Stimulated activated naive CD8-positive, alpha-beta T cell treated with anti-CD3 and anti-CD28 coated beads, Interleukin-15, amount 100 ng/mL, for 72 hours (primary cell): ENCODE measurements at regions not wholly inside any gene's neighbourhood (a gene's known extent, or its start where the extent isn't known, plus 50 kb on each side); places are given as distances from the start of the nearest gene placed in this dataset.

Experiments
- ATAC-seq: fragments of 150-1000 bp; cut with Tn5 transposase; 2 replicates; pipeline ENCODE4 v1.10.0; 2021; ENCODE audit warnings: mild to moderate bottlenecking, moderate library complexity
- DNase-seq, 2 donors: peaks; one replicate each; pipeline ENCODE4 v3.0.0; 2021 to 2022
- H3K27ac Mint-ChIP-seq, 2 donors: one replicate each; pipeline ENCODE4 v1.8.0; 2022; ENCODE audit warnings: mild to moderate bottlenecking in 2 of 2, mixed read lengths in 2 of 2, moderate library complexity in 2 of 2
- H3K27me3 Mint-ChIP-seq: one replicate; pipeline ENCODE4 v1.8.0; 2022; ENCODE audit warnings: mixed read lengths
- H3K4me1 Mint-ChIP-seq: one replicate; pipeline ENCODE4 v1.8.0; 2022; ENCODE audit warnings: mild to moderate bottlenecking, mixed read lengths
- H3K4me3 Mint-ChIP-seq, 2 donors: one replicate each; pipeline ENCODE4 v1.8.0; 2022; ENCODE audit warnings: mild to moderate bottlenecking in 2 of 2, mixed read lengths in 2 of 2, moderate library complexity in 1 of 2
- H3K9me3 Mint-ChIP-seq, 2 donors: one replicate each; pipeline ENCODE4 v1.8.0; 2022; ENCODE audit warnings: mixed read lengths in 2 of 2

GRCh38 chr12:123070267-123071081, 80.4 kb downstream of the PITPNM2 start:
- H3K4me3 Mint-ChIP-seq, result no peak overlapping the region
- DNase-seq, result no peak
- peak overlapping the region in 1 of 2 donors; percentile 87 for H3K27ac Mint-ChIP-seq
- no peaks in the 10 kb centered on the region for H3K9me3 Mint-ChIP-seq
- no peaks in the 10 kb centered on the region for H3K27me3 Mint-ChIP-seq
- ATAC-seq, result no peak
- H3K4me1 Mint-ChIP-seq, result peaks cover 82% of the 10 kb centered on the region

GRCh38 chr12:123069436-123070266, 81.2 kb downstream of the PITPNM2 start:
- DNase-seq, result no peak

GRCh38 chr12:123067654-123068053, 83.2 kb downstream of the PITPNM2 start:
- H3K4me3 Mint-ChIP-seq, result no peak overlapping the region
- H3K27me3 Mint-ChIP-seq, result no peaks in the 10 kb centered on the region
- H3K9me3 Mint-ChIP-seq, result no peaks in the 10 kb centered on the region
- no peak overlapping the region for H3K27ac Mint-ChIP-seq
- peaks cover 83% of the 10 kb centered on the region for H3K4me1 Mint-ChIP-seq
- no peak for DNase-seq
- ATAC-seq, result no peak

More at GRCh38 chr12:123069436-123070266, 81.2 kb downstream of the PITPNM2 start:
- no peaks in the 10 kb centered on the region for H3K27me3 Mint-ChIP-seq
- no peak for ATAC-seq
- no peaks in the 10 kb centered on the region for H3K9me3 Mint-ChIP-seq
- H3K4me1 Mint-ChIP-seq, result peaks cover 81% of the 10 kb centered on the region
- H3K4me3 Mint-ChIP-seq, result no peak overlapping the region
- no peak overlapping the region for H3K27ac Mint-ChIP-seq

- no peak for DNase-seq
- H3K4me3 Mint-ChIP-seq, result no peak overlapping the region
- H3K27ac Mint-ChIP-seq, result no peak overlapping the region
- peaks cover 83% of the 10 kb centered on the region for H3K4me1 Mint-ChIP-seq
- no peaks in the 10 kb centered on the region for H3K27me3 Mint-ChIP-seq
- ATAC-seq, result no peak
- no peaks in the 10 kb centered on the region for H3K9me3 Mint-ChIP-seq
Observed at GRCh38 chr12:123066384-123066710, 84.5 kb downstream of the PITPNM2 start.

- DNase-seq (no peak), ATAC-seq (peak; percentile 26)
- Mint-ChIP-seq H3K4me1 (peaks cover 81% of the 10 kb centered on the region), H3K27ac (peak overlapping the region; percentile 47 to 69), H3K27me3 (no peaks in the 10 kb centered on the region), H3K4me3 (no peak overlapping the region), H3K9me3 (no peaks in the 10 kb centered on the region)
Observed at GRCh38 chr12:123065676-123066383, 85.1 kb downstream of the PITPNM2 start.

GRCh38 chr12:123064885-123065619, 84.6 kb downstream of the ARL6IP4 start:
- peaks cover 80% of the 10 kb centered on the region for H3K4me1 Mint-ChIP-seq
- ATAC-seq, result no peak

GRCh38 chr12:123064366-123064765, 83.9 kb downstream of the ARL6IP4 start:
- no peak for ATAC-seq
- Mint-ChIP-seq H3K4me1 (peaks cover 75% of the 10 kb centered on the region), H3K4me3 (no peak overlapping the region), H3K9me3 (no peaks in the 10 kb centered on the region), H3K27me3 (no peaks in the 10 kb centered on the region), H3K27ac (no peak overlapping the region)
- no peak for DNase-seq

More at GRCh38 chr12:123064885-123065619, 84.6 kb downstream of the ARL6IP4 start:
- Mint-ChIP-seq H3K9me3 (no peaks in the 10 kb centered on the region), H3K27me3 (no peaks in the 10 kb centered on the region), H3K27ac (peak overlapping the region in 1 of 2 donors; percentile 47), H3K4me3 (no peak overlapping the region)
- no peak for DNase-seq

GRCh38 chr12:123063535-123063934, 83.1 kb downstream of the ARL6IP4 start:
- ATAC-seq (peak; percentile 45), DNase-seq (no peak)
- H3K4me3 Mint-ChIP-seq, result no peak overlapping the region
- peaks cover 81% of the 10 kb centered on the region for H3K4me1 Mint-ChIP-seq
- H3K27me3 Mint-ChIP-seq, result no peaks in the 10 kb centered on the region
- H3K9me3 Mint-ChIP-seq, result no peaks in the 10 kb centered on the region
- H3K27ac Mint-ChIP-seq, result no peak overlapping the region

- Mint-ChIP-seq H3K4me3 (no peak overlapping the region), H3K9me3 (no peaks in the 10 kb centered on the region), H3K4me1 (peaks cover 88% of the 10 kb centered on the region), H3K27ac (no peak overlapping the region), H3K27me3 (no peaks in the 10 kb centered on the region)
- no peak for DNase-seq
- peak; percentile 6 for ATAC-seq
Observed at GRCh38 chr12:123062681-123063486, 82.4 kb downstream of the ARL6IP4 start.

GRCh38 chr12:123061441-123062205, 81.1 kb downstream of the ARL6IP4 start:
- ATAC-seq (no peak), DNase-seq (no peak)
- no peaks in the 10 kb centered on the region for H3K9me3 Mint-ChIP-seq
- peaks cover 75% of the 10 kb centered on the region for H3K4me1 Mint-ChIP-seq
- no peaks in the 10 kb centered on the region for H3K27me3 Mint-ChIP-seq
- peak overlapping the region in 1 of 2 donors; percentile 36 for H3K4me3 Mint-ChIP-seq
- no peak overlapping the region for H3K27ac Mint-ChIP-seq

- Mint-ChIP-seq H3K4me3 (no peak overlapping the region), H3K27ac (peak overlapping the region in 1 of 2 donors; percentile 75), H3K27me3 (no peaks in the 10 kb centered on the region), H3K4me1 (peaks cover 63% of the 10 kb centered on the region), H3K9me3 (no peaks in the 10 kb centered on the region)
- no peak for ATAC-seq
- no peak for DNase-seq
Observed at GRCh38 chr12:123059500-123059899, 79.0 kb downstream of the ARL6IP4 start.

- peaks cover 58% of the 10 kb centered on the region for H3K4me1 Mint-ChIP-seq
- H3K27me3 Mint-ChIP-seq, result no peaks in the 10 kb centered on the region
- H3K27ac Mint-ChIP-seq, result peak overlapping the region in 1 of 2 donors; percentile 82
- no peak for ATAC-seq
- H3K9me3 Mint-ChIP-seq, result no peaks in the 10 kb centered on the region
- H3K4me3 Mint-ChIP-seq, result no peak overlapping the region
- DNase-seq, result no peak
Observed at GRCh38 chr12:123058980-123059379, 78.5 kb downstream of the ARL6IP4 start.

- Mint-ChIP-seq H3K27ac (peak overlapping the region in 1 of 2 donors; percentile 82), H3K27me3 (no peaks in the 10 kb centered on the region), H3K4me3 (no peak overlapping the region), H3K9me3 (no peaks in the 10 kb centered on the region), H3K4me1 (peaks cover 53% of the 10 kb centered on the region)
- ATAC-seq (no peak), DNase-seq (no peak)
Observed at GRCh38 chr12:123058481-123058880, 78.0 kb downstream of the ARL6IP4 start.
